WTC11 (cell line): ENCODE measurements at regions not wholly inside any gene's neighbourhood (a gene's known extent, or its start where the extent isn't known, plus 50 kb on each side); places are given as distances from the start of the nearest gene placed in this dataset.

Experiments
- ATAC-seq: fragments of 200-7000 bp; cut with Tn5 transposase; 2 replicates; pipeline ENCODE4 v1.10.0; 2021; ENCODE audit warnings: mild to moderate bottlenecking, moderate library complexity
- CTCF ChIA-PET: fragments of 300-600 bp; sonication (Branson Sonifier 250); formaldehyde crosslinking; loops from one replicate; lab custom pipeline; 2021; ENCODE audit warnings: antibody characterized with exemption; lab: Charles Lee
- POLR2A ChIA-PET: fragments of 350-600 bp; sonication (Branson Sonifier 250); formaldehyde crosslinking; loops from one replicate; lab custom pipeline; 2021; ENCODE audit warnings: antibody characterized with exemption; lab: Charles Lee
- DNase-seq: peaks from one replicate; pipeline ENCODE4 v3.0.0; 2021; ENCODE audit warnings: low spot score
- H3K27ac Mint-ChIP-seq: 2 replicates; pipeline ENCODE4 v1.8.0; 2021; ENCODE audit warnings: mixed read lengths
- H3K27me3 Mint-ChIP-seq: 2 replicates; pipeline ENCODE4 v1.8.0; 2021; ENCODE audit warnings: low read depth, mild to moderate bottlenecking, moderate library complexity, mixed read lengths
- H3K36me3 Mint-ChIP-seq: 2 replicates; pipeline ENCODE4 v1.8.0; 2021; ENCODE audit warnings: mixed read lengths
- H3K4me1 Mint-ChIP-seq: 2 replicates; pipeline ENCODE4 v1.8.0; 2022; ENCODE audit warnings: mixed read lengths
- H3K4me3 Mint-ChIP-seq: 2 replicates; pipeline ENCODE4 v1.8.0; 2021; ENCODE audit warnings: mild to moderate bottlenecking, moderate library complexity, mixed read lengths
- H3K9me3 Mint-ChIP-seq: 2 replicates; pipeline ENCODE4 v1.8.0; 2021; ENCODE audit warnings: mixed read lengths
- AFF4 ChIP-seq: sonication (generic); formaldehyde crosslinking; IDR thresholded peaks from 2 replicates; pipeline ENCODE4 v1.8.1; 2023; ENCODE audit warnings: mild to moderate bottlenecking, missing genetic modification reagents, borderline replicate concordance
- ATF1 ChIP-seq: sonication (generic); formaldehyde crosslinking; IDR thresholded peaks from 2 replicates; pipeline ENCODE4 v1.8.1; 2023; ENCODE audit warnings: mild to moderate bottlenecking, moderate library complexity, missing genetic modification reagents
- CREB1 ChIP-seq: sonication (generic); formaldehyde crosslinking; IDR thresholded peaks from 2 replicates; pipeline ENCODE4 v1.8.0; 2023; ENCODE audit warnings: mild to moderate bottlenecking, missing genetic modification reagents
- E2F5 ChIP-seq: sonication (generic); formaldehyde crosslinking; IDR thresholded peaks from 2 replicates; pipeline ENCODE4 v1.8.1; 2022; ENCODE audit warnings: mild to moderate bottlenecking, moderate library complexity, missing genetic modification reagents
- GRHL2 ChIP-seq: fragments of 250-450 bp; sonication (Bioruptor Pico); IDR thresholded peaks from 2 replicates; pipeline ENCODE4 v1.8.0; 2022; ENCODE audit warnings: mild to moderate bottlenecking, moderate library complexity; ENCODE audit not compliant: insufficient replicate concordance, severe bottlenecking
- MLX ChIP-seq: sonication (generic); formaldehyde crosslinking; IDR thresholded peaks from 2 replicates; pipeline ENCODE4 v1.8.1; 2023; ENCODE audit warnings: mild to moderate bottlenecking, missing genetic modification reagents, moderate library complexity
- NFATC4 ChIP-seq: fragments of 250-450 bp; sonication (Bioruptor Pico); IDR thresholded peaks from 2 replicates; pipeline ENCODE4 v1.9.0; 2021; ENCODE audit warnings: mild to moderate bottlenecking
- NR1H2 ChIP-seq: sonication (generic); formaldehyde crosslinking; IDR thresholded peaks from 2 replicates; pipeline ENCODE4 v1.9.0; 2021; ENCODE audit warnings: mild to moderate bottlenecking, moderate library complexity, missing genetic modification reagents
- RORB ChIP-seq: fragments of 250-450 bp; sonication (Bioruptor Pico); IDR thresholded peaks from 2 replicates; pipeline ENCODE4 v1.9.0; 2021; ENCODE audit warnings: mild to moderate bottlenecking
- SP1 ChIP-seq: sonication (generic); formaldehyde crosslinking; conservative IDR thresholded peaks from 2 replicates; pipeline ENCODE4 v1.8.1; 2022; ENCODE audit warnings: missing genetic modification reagents
- ZMAT4 ChIP-seq: fragments of 250-450 bp; sonication (Bioruptor Pico); IDR thresholded peaks from 2 replicates; pipeline ENCODE4 v1.9.0; 2021; ENCODE audit warnings: mild to moderate bottlenecking
- TF ChIP-seq, protein P1 (sequence below): sonication (generic); formaldehyde crosslinking; IDR thresholded peaks from 2 replicates; pipeline ENCODE4 v1.8.1; 2022; ENCODE audit warnings: low read depth, missing genetic modification reagents, borderline replicate concordance
- TF ChIP-seq, protein P2 (sequence below): sonication (generic); formaldehyde crosslinking; IDR thresholded peaks from 2 replicates; pipeline ENCODE4 v1.8.0; 2023; ENCODE audit warnings: missing genetic modification reagents
- TF ChIP-seq, protein P3 (sequence below): sonication (generic); formaldehyde crosslinking; IDR thresholded peaks from 2 replicates; pipeline ENCODE4 v1.8.0; 2022; ENCODE audit warnings: mild to moderate bottlenecking, missing genetic modification reagents
- TF ChIP-seq, protein P4 (sequence below): sonication (generic); formaldehyde crosslinking; IDR thresholded peaks from 2 replicates; pipeline ENCODE4 v1.8.1; 2023; ENCODE audit warnings: mild to moderate bottlenecking, missing genetic modification reagents

GRCh38 chr9:744046-744712, 97.3 kb upstream of the DMRT1 start (continued):
- no peak for TF ChIP-seq ZMAT4 (CRISPR knock-in tag)

GRCh38 chr9:744790-745484, 96.6 kb upstream of the DMRT1 start:
- Mint-ChIP-seq H3K27me3 (no peaks in the 10 kb centered on the region), H3K9me3 (no peaks in the 10 kb centered on the region), H3K4me1 (peaks cover 18% of the 10 kb centered on the region), H3K36me3 (peaks cover 55% of the 10 kb centered on the region), H3K4me3 (no peak overlapping the region), H3K27ac (no peak overlapping the region)
- CTCF ChIA-PET, result interaction anchor here (1.7 kb wide), 1 partner anchor 13 kb away, joined by 6 read pairs; no protein-coding TSS in a partner anchor
- no peak for TF ChIP-seq GRHL2
- TF ChIP-seq AFF4, result no peak
- no peak for TF ChIP-seq NFATC4
- no peak for TF ChIP-seq E2F5 (CRISPR knock-in tag)
- TF ChIP-seq SP1 (CRISPR knock-in tag), result no peak
- TF ChIP-seq ZMAT4 (CRISPR knock-in tag), result no peak
- no peak for TF ChIP-seq RORB (CRISPR knock-in tag)
- TF ChIP-seq, protein P1, sequence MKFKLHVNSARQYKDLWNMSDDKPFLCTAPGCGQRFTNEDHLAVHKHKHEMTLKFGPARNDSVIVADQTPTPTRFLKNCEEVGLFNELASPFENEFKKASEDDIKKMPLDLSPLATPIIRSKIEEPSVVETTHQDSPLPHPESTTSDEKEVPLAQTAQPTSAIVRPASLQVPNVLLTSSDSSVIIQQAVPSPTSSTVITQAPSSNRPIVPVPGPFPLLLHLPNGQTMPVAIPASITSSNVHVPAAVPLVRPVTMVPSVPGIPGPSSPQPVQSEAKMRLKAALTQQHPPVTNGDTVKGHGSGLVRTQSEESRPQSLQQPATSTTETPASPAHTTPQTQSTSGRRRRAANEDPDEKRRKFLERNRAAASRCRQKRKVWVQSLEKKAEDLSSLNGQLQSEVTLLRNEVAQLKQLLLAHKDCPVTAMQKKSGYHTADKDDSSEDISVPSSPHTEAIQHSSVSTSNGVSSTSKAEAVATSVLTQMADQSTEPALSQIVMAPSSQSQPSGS (CRISPR knock-in tag), result no peak
- no peak for ATAC-seq
- POLR2A ChIA-PET, result interaction anchor here (0.7 kb wide), 1 partner anchor 12 kb away, joined by 3 read pairs; no protein-coding TSS in a partner anchor
- DNase-seq, result no peak

DNA sequence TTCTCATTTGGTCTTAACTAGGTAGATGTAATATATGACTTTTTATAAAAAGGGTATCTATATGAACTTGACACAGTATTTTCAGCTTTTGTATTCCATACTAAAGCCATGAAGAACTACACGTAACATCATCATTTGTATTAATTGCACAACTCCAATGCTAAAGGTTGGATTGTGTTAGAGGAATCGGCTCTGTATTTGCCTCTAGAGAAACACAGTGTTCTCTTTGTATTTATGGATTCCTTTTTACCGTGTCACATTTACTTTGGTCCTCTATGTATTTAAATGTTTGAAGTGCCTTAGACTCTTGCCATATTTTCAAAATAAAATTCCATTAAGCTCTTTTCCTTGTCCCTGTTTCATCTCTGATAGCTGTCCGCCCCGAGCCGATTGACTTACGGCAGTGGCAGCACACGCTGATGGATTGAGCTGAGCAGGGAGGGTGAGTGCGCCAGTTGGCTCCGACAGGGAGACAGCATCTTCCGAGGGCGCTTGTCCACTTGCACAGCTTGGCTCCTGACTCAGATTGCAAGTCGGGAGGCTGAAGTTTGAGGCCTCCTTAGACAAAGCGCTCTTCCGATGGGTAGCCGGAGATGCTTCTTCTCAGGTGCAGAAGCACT, 95.6 kb upstream of the DMRT1 start:
- no peaks in the 10 kb centered on the region for H3K27me3 Mint-ChIP-seq
- H3K36me3 Mint-ChIP-seq, result peaks cover 45% of the 10 kb centered on the region
- no peak overlapping the region for H3K27ac Mint-ChIP-seq
- ChIA-PET CTCF (interaction anchor here (1.7 kb wide), 1 partner anchor 12 kb away, joined by 6 read pairs; no protein-coding TSS in a partner anchor), POLR2A (no interaction called here)
- H3K4me3 Mint-ChIP-seq, result no peak overlapping the region
- no peak for DNase-seq
- no peaks in the 10 kb centered on the region for H3K9me3 Mint-ChIP-seq
- no peak for ATAC-seq
- peaks cover 20% of the 10 kb centered on the region for H3K4me1 Mint-ChIP-seq
- TF ChIP-seq, protein P2, sequence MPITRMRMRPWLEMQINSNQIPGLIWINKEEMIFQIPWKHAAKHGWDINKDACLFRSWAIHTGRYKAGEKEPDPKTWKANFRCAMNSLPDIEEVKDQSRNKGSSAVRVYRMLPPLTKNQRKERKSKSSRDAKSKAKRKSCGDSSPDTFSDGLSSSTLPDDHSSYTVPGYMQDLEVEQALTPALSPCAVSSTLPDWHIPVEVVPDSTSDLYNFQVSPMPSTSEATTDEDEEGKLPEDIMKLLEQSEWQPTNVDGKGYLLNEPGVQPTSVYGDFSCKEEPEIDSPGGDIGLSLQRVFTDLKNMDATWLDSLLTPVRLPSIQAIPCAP, result no peak
- TF ChIP-seq, protein P3, sequence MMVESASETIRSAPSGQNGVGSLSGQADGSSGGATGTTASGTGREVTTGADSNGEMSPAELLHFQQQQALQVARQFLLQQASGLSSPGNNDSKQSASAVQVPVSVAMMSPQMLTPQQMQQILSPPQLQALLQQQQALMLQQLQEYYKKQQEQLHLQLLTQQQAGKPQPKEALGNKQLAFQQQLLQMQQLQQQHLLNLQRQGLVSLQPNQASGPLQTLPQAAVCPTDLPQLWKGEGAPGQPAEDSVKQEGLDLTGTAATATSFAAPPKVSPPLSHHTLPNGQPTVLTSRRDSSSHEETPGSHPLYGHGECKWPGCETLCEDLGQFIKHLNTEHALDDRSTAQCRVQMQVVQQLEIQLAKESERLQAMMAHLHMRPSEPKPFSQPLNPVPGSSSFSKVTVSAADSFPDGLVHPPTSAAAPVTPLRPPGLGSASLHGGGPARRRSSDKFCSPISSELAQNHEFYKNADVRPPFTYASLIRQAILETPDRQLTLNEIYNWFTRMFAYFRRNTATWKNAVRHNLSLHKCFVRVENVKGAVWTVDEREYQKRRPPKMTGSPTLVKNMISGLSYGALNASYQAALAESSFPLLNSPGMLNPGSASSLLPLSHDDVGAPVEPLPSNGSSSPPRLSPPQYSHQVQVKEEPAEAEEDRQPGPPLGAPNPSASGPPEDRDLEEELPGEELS, result no peak
- TF ChIP-seq NR1H2, result no peak
- TF ChIP-seq, protein P4, sequence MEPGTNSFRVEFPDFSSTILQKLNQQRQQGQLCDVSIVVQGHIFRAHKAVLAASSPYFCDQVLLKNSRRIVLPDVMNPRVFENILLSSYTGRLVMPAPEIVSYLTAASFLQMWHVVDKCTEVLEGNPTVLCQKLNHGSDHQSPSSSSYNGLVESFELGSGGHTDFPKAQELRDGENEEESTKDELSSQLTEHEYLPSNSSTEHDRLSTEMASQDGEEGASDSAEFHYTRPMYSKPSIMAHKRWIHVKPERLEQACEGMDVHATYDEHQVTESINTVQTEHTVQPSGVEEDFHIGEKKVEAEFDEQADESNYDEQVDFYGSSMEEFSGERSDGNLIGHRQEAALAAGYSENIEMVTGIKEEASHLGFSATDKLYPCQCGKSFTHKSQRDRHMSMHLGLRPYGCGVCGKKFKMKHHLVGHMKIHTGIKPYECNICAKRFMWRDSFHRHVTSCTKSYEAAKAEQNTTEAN, result no peak
- no peak for TF ChIP-seq MLX (CRISPR knock-in tag)
- no peak for TF ChIP-seq E2F5 (CRISPR knock-in tag)
- no peak for TF ChIP-seq ATF1 (CRISPR knock-in tag)
- TF ChIP-seq CREB1 (CRISPR knock-in tag), result no peak
